A204.1 (cell line): ENCODE measurements at regions not wholly inside any gene's neighbourhood (a gene's known extent, or its start where the extent isn't known, plus 50 kb on each side); places are given as distances from the start of the nearest gene placed in this dataset.
"Not testable (repeated sequence)": the region's sequence is repeated elsewhere in the genome, so short reads cannot be mapped to it uniquely, and the experiment has no call there.

Source experiments
- FAIRE-seq: peaks from 2 replicates; lab custom pipeline; 2012; peaks lifted over from hg19 to GRCh38; lab: Jason Lieb, UNC

DNA sequence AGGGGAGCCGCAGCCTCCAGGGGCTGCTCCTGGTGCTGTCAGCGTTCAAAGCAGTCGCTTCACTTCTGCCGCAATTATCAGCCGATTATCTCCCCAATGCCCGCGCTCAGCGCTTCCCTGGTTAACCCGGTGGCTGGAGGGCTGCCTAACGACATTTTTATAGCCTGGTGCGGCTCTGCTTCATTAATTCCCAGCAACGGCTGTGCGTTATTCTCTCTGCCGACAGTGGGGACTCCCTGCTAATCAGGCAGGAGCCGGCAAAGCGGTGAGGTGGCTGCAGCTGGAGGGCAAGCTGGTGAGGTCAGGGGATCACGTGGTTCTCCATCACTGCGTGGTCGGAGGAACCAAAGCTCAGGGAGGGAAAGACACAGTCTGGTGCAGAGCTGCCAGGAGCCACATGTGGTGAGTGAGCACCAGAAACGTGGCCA lies 62.9 kb downstream of the GLRX5 start:
- no peak for FAIRE-seq

DNA sequence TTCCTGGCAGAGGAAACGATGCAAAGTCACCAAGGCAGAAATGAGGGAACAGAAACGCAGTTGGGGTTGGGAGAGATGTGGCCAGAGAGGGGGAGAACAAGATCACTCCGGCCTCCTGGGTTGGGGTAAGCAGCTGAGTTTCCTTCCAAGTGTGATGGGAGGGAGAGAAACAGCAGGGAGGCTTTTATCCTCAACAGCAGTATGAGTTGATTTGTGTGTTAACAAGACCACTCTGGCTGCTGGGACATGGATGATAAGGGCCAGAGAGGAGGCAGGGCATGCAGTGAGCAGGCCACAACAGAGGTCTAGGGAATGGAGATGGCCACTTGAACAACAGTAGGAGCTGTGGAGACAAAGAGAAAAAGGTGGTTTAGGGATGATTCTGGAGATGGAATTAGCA lies 66.8 kb downstream of the GLRX5 start:
- FAIRE-seq, result no peak

DNA sequence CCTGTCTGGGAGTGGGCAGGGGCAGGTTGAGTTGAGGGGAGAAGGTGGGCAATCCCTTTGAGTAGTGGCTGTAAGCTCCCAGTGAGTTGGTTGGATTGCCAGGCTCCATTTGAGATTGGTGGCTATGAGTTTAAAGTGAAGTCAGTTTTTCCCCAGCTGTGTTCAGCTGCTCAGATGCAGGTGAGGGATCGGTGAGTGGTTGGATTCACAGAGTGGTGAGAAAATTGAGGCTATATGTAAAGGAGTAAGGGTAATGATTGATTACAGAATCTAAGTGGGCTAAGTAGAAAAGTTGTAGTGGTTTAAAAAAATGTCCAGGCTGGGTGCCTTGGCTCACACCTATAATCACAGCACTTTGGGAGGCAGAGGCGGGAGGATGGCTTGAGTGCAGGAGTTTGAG lies 68.6 kb downstream of the GLRX5 start:
- FAIRE-seq, result no peak

DNA sequence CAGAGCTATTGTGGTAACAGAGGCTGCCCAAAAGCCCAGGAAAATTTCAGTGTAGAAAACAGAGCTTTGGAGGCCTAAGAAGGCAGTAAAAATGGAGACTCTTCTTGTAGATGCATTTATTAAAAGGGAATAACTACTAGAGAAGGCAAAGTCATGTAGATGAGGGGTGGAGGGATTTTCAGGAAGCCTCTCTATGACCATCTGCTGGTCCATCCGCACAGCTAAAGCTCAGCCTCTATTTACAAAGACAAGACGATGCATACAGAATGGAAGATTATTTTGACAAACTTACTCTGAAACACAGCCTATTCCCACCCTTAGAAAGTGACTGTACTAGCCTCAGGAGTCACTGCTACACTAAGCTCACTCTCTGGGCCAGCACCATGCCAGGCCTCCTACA lies 71.4 kb downstream of the GLRX5 start:
- no peak for FAIRE-seq

DNA sequence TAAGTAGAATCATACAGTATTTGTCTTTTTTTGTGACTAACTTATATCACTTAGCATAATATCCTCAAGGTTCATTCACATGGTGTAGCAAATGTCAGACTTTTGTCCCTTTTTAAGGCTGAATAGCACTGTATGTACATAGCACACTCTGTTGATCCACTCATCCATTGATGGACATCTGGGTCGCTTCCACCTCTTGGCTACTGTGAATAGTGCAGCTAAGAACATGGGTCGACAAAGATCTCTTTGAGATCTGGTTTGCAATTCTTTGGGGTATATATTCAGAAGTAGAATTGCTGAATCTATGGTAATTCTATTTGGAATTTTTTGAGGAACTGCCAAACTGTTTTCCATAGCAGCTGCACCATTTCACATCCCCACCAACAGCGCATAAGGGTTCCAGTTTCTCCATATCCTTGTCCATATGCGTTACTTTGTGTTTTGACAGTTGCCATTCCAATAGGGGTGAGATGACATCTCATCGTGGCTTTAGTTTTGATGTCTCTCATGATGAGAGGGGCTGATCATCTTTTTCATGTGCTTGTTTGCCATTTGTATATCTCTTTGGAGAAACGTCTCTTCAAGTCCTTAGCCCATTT lies 73.9 kb downstream of the GLRX5 start:
- no peak for FAIRE-seq

DNA sequence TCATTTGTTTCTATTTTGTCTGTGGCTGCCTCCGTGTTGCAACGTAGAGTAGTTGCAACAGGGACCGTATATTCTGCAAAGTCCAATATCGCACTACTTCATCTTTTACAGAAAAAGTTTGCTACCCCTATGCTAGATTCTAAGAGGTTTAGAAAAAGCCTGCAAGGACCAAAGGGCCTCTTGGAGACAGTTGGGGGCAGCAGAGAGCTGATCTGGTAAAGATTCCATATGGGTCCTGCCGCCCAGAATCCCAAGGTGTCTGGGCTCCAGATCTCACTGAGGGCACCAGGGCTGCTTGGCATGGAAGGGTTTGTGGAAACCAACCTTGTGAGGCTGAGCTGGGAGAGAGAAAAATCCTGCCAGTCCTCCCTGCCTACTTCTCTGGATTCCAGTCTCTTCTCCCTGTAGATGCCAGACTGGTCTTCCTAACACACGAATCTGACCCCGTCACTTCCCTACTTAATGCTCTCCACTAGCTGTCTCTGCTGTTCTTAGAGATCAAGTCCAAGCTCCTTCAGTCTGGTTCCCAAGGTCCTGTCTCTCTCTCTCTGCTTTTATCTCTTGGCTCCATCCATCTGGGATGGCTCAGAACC lies 74.6 kb downstream of the GLRX5 start:
- FAIRE-seq, result peak; percentile 9

DNA sequence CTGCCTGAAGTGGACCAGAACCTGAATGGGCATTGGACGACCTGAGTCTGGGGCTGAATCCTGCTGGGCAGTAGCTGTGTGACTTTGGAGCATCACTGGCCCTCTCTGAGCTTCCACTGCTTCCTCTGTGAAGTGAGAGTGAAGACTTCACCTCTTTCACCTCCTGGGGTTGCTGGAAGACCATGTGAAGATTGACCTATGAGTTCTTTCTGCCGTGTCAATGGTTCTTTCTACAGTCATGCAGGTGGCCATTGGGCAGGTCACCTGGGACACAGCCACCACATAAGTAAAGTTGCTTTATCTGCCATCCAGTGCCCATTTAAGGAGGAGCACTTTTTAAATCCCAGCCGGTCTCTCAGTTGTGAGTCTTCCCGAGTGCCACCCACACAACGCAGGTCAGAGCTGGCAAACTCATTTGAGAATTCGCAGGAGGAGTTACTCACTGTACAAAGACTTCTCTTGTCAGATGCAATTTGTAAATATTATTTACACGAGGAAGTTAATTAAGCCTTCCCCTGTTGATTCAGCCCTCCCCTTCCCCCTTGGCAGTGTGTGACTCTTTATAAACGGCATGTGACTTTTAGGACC lies 74.8 kb upstream of the TCL1B start:
- no peak for FAIRE-seq

DNA sequence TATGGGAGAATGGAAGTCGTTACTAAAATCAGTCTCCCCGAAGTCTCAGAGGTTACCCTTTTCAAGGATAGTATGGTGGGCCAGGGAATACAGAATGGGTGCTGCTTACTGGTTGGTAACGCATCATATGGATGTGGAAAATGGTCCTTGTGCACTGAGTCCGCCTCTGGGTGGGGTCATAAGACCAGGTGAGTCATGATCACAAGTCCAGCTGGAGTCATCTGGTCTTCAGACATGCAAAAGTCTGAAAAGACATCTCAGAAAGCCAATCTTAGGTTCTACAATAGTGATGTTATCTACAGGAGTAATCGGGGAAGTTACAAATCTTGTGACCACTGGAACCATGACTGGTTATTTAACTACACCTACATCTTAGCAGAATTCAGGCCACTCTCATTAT lies 71.9 kb upstream of the TCL1B start:
- FAIRE-seq, result no peak

DNA sequence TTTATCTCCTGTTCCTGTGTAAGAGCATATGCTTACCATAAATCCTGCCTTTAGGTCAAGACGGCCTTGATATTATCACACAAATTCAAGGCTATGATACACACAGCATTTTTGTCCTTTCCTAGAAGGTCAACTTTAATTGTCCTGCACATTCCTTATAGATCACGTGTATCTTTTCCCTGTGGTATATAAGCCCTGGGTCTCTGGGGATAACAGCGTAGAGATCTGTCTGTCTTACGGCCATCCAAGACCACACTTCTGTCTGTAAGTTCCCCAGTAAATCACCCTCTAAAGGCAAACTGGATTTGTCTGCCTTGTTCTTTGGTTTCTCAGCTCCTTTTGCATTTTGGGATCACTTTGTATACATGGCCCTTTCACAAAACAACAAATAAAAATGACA lies 69.5 kb upstream of the TCL1B start:
- no peak for FAIRE-seq

DNA sequence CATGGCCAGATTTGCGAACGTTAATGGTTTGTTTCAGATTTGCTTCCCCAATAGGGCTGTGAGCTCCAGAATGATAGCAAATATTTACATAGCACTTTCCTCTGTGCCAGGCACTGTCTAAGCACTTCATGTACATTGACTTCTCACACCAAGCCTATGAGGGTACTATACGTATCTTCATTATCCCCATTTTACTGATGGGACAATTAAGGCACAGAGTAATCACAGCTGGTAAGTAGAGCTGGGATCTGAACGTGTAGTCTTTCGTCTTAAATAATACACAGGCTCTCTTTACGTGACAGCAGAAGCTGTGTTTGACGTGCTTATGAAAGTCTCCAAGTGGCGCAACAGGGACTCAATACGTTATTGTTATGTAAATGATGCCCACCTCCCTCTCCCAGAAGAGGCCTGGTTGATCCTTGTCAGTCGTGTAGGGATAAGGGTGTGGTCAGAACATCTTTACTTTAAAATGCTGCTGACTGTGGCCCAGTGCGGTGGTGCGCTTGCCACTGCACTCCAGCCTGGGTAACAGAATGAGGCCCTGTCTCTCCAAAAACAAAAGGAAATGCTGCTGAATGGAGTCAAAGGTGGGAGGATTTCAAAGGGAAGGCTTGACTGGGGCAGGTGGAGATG lies 66.3 kb upstream of the TCL1B start:
- FAIRE-seq, result no peak

DNA sequence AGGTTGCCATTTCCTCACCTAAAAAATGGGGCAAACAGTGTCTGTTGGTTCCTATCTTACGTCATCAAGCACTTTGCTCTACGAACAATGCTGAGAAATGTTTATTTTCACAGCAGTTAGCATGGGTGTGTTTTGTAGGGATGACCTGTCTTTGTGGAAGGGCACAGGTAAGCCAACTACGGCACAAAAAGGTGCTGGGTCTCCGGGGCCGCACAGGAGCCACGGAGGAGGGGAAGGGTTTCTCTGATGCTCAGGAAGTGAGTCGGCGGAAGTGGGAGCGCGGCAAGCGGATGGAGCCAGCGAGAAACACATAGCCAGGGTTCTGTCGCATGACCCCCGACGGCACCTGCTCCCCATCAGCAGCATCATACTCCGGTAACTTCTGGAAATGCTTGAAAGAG lies 65.6 kb upstream of the TCL1B start:
- no peak for FAIRE-seq

DNA sequence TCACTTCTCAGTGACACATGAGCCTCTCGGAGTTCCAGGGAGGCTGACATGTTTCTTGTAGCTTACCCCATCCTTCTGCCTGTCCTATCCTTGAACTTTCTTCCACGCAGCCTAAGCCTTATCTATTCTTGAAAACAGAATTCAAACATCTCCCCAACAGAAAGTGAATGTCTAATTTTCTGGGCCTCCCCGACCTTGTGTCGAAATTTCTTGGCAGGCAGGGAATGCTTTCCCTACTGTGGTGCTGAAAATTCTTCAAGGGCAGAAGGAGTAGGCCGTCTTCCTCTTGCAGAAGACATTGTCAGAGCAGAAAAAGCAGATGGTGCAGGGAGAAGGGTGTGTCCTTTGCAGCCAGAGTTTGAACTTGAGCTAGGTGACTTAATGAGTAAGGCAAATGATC lies 63.0 kb upstream of the TCL1B start:
- no peak for FAIRE-seq

DNA sequence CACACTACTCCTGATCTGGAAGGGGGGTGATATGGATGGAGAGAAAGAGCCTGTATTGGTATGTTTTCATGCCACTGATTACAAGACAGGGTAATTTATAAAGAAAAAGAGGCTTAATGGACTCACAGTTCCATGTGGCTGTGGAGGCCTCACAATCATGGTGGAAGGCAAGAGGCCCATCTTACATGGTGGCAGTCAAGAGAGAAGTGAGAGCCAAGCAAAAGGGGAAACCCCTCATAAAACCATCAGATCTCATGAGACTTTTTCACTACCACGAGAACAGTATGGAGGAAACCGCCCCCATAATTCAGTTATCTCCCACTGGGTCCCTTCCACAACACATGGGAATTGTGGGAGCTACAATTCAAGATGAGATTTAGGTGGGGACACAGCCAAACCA lies 60.5 kb upstream of the TCL1B start:
- FAIRE-seq, result not testable (repeated sequence)

DNA sequence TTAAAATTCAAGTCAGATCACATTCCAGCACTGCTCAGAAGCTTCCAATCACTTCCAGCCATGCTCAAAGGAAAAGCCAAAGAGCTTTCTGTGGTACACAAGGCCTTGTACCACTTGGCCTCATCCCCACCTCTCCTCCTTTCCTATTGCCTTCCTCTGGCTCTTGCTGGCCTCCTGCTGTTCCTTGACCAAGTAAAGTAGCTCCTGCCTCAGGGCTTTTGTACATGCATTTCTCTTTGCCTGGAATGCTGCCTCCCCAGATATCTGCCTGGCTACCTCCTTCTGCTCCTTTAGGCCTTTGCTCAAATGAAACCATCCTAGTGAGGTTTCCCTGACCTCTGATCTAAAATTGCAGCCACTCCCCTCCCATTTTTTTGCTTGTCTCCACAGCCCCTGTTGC lies 51.2 kb upstream of the TCL1B start:
- no peak for FAIRE-seq
